SW480 (cell line): ENCODE measurements at regions not wholly inside any gene's neighbourhood (a gene's known extent, or its start where the extent isn't known, plus 50 kb on each side); places are given as distances from the start of the nearest gene placed in this dataset.
"Not testable (repeated sequence)": the region's sequence is repeated elsewhere in the genome, so short reads cannot be mapped to it uniquely, and the experiment has no call there.

Experiments
- DNase-seq: peaks from one replicate; pipeline ENCODE4 v3.0.0-alpha.2; 2016; ENCODE audit warnings: low spot score

GRCh38 chr11:126149759-126150625 lies 61.5 kb downstream of the RPUSD4 start:
- no peak for DNase-seq

- no peak for DNase-seq
Observed at GRCh38 chr11:126148317-126148716, 63.1 kb downstream of the RPUSD4 start.

- DNase-seq, result peak; percentile 73
Observed at GRCh38 chr11:126147208-126148111, 64.0 kb downstream of the RPUSD4 start.

- DNase-seq, result peak; percentile 18
Observed at GRCh38 chr11:126146454-126147192, 64.8 kb downstream of the RPUSD4 start.

GRCh38 chr11:126145954-126146353 lies 65.5 kb downstream of the RPUSD4 start:
- DNase-seq, result no peak

GRCh38 chr11:126143491-126143890 lies 68.0 kb downstream of the RPUSD4 start:
- DNase-seq, result not testable (repeated sequence)

- no peak for DNase-seq
Observed at GRCh38 chr11:126140926-126141280, 70.5 kb downstream of the RPUSD4 start.

GRCh38 chr11:126140201-126140925 lies 71.1 kb downstream of the RPUSD4 start:
- no peak for DNase-seq

GRCh38 chr11:126139111-126140091 lies 72.0 kb downstream of the RPUSD4 start:
- DNase-seq, result no peak

GRCh38 chr11:126138636-126139035 lies 72.8 kb downstream of the RPUSD4 start:
- DNase-seq, result no peak

- DNase-seq, result no peak
Observed at GRCh38 chr11:126137136-126137535, 74.3 kb downstream of the RPUSD4 start.

- DNase-seq, result no peak
Observed at GRCh38 chr11:126136507-126136906, 73.8 kb upstream of the CDON start.

GRCh38 chr11:126135235-126136176 lies 72.8 kb upstream of the CDON start:
- DNase-seq, result no peak

- no peak for DNase-seq
Observed at GRCh38 chr11:126134461-126135155, 71.9 kb upstream of the CDON start.

- no peak for DNase-seq
Observed at GRCh38 chr11:126133901-126134300, 71.2 kb upstream of the CDON start.

- peak; percentile 41 for DNase-seq
Observed at GRCh38 chr11:126132319-126132718, 69.7 kb upstream of the CDON start.

GRCh38 chr11:126130781-126131180 lies 68.1 kb upstream of the CDON start:
- not testable (repeated sequence) for DNase-seq
